ENCODE measurements at regions not wholly inside any gene's neighbourhood (a gene's known extent, or its start where the extent isn't known, plus 50 kb on each side); places are given as distances from the start of the nearest gene placed in this dataset.

DNA sequence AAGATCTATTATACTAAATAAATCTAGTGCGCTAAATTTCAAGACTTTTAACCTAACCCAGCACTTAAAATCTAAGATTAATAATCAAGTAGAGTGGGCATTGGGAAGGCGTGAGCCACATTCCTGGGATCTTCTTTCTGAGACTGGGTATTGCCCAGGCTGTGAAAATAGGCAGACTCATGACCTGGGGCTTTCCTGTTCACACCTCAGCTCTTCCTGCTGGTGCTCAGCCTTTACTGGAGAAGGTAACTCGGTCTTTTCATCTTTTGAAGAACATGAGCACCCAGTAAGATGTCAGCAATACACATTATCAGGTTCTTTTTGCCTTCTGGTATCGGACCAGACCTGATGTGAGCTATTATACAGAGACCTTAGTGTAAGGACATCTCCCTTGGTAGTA is 500.5 kb downstream of the PLCL1 start:
- no peak overlapping the region for H3K4me3 ChIP-seq (ENCODE audit: low read depth, low read length)
- TF ChIP-seq, protein P1, sequence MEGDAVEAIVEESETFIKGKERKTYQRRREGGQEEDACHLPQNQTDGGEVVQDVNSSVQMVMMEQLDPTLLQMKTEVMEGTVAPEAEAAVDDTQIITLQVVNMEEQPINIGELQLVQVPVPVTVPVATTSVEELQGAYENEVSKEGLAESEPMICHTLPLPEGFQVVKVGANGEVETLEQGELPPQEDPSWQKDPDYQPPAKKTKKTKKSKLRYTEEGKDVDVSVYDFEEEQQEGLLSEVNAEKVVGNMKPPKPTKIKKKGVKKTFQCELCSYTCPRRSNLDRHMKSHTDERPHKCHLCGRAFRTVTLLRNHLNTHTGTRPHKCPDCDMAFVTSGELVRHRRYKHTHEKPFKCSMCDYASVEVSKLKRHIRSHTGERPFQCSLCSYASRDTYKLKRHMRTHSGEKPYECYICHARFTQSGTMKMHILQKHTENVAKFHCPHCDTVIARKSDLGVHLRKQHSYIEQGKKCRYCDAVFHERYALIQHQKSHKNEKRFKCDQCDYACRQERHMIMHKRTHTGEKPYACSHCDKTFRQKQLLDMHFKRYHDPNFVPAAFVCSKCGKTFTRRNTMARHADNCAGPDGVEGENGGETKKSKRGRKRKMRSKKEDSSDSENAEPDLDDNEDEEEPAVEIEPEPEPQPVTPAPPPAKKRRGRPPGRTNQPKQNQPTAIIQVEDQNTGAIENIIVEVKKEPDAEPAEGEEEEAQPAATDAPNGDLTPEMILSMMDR (IDR thresholded peaks at IDR 0.05; ENCODE audit: insufficient read depth, low read depth, low read length): no peak
- no peak for DNase-seq (ENCODE audit: low read depth)

DNA sequence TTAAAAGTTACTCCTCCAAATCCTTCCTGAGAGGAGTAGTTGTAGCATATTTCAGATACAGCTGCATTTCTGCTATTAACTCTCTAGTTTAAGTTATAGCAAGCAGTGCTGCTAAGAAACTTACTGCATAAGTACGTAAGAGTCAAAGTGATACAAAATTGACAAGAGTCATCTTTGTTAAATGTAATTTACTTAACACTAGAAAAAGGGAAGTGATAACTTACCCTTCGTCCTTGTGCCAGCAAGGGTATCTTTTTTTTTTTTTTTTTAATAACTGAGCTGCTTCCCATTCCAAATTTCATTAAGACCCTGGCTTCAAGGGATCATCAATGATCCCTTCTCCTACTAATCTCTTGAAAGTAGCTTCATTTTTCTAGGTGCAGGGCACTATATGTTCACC is 493.0 kb downstream of the PLCL1 start:
- H3K4me3 ChIP-seq (ENCODE audit: low read depth, low read length): no peak overlapping the region
- no peak for DNase-seq (ENCODE audit: low read depth)
- TF ChIP-seq, protein P1 (IDR thresholded peaks at IDR 0.05; ENCODE audit: insufficient read depth, low read depth, low read length): no peak

DNA sequence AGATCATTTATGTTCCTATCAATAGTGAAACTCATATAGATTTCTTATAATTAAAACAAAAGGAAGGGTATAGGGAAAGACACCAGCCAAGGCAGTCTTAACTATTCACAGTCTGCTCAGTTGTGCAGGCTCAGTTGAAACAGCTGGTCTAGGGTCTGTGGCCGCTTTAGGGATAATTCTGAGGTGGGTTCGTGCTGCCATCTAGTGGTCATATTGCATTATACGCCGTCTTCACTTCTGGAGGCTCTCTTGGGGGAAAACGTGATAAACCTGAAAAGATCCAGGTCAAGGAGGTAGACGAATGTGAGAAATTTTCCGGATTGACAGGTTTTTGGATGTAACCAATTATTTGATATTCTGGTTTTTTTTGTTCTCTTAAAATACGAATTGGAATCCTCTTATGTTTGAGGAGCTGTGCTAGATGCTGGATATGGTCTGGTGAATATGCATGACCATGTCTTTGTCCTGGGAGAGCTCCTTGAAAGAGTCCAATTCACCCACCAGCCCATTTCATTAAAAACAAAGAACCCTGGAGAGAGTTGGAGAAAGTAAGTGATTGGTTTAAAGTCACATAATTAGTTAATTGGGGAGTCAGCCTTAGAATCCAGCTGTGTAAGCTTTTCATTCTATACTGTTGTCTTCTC is 492.4 kb downstream of the PLCL1 start:
- TF ChIP-seq, protein P1 (IDR thresholded peaks at IDR 0.05; ENCODE audit: insufficient read depth, low read depth, low read length): peak; percentile 59
- DNase-seq (ENCODE audit: low read depth): peak; percentile 47

DNA sequence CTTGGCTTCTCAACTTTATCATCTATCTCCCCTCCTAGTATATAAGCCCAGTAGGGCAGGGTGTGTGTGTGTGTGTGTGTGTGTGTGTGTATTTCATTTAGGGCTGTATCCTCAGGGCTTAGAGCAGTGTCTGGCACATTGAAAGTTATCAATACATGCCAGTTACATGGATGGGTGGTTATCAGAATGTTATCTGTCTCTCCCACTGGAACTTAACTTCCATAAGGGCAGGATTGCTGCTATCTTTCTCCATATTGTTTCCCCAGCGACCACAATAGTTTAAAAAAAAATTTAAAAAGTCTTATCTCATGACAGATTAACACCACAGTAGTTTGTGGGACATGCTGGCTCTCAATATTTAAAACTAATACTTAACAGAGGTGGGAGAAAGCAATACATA is 488.9 kb downstream of the PLCL1 start:
- TF ChIP-seq, protein P1 (IDR thresholded peaks at IDR 0.05; ENCODE audit: insufficient read depth, low read depth, low read length): no peak
- no peak for DNase-seq (ENCODE audit: low read depth)
- no peak overlapping the region for H3K4me3 ChIP-seq (ENCODE audit: low read depth, low read length)

More for the DNA sequence above, 492.4 kb downstream of the PLCL1 start:
- H3K4me3 ChIP-seq (ENCODE audit: low read depth, low read length): no peak overlapping the region

DNA sequence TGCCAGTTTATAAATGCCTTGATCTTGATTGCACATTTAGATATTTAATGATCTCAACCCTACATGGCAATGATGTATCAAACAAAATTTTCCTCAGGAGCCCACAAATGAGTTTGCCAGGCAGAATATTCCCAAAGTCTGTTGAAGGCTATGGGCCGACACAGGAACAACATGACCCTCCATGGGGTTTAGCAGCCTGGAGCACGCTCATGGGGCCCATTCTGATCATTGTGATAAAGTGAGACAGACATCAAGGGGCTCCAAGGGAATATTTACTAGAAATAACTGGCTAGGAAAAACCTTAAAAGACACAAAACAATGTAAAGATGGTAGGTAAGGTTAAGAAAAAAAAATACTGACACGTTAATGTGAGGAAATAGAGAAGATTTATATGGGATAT is 485.4 kb downstream of the PLCL1 start:
- no peak for DNase-seq (ENCODE audit: low read depth)
- TF ChIP-seq, protein P1 (IDR thresholded peaks at IDR 0.05; ENCODE audit: insufficient read depth, low read depth, low read length): no peak
- H3K4me3 ChIP-seq (ENCODE audit: low read depth, low read length): no peak overlapping the region

DNA sequence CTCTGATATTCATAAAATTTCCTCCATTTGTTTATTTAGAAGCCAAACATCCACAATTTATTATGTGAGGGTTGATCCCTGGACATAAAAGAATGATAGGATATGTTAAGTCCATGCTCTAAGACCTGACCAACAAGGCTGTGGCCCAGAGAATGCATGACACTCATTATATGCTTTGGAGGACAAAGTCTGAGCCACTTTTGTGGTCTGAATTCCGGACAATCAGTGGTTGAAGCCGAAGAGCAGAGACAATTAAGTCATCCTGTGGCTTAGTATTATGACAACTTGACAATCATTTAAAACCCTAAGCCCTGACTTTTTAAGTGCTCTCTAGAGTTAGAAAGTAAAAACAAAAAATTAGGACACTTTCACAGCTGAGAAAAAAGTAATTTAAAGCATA is 483.3 kb downstream of the PLCL1 start:
- H3K4me3 ChIP-seq (ENCODE audit: low read depth, low read length): no peak overlapping the region
- TF ChIP-seq, protein P1 (IDR thresholded peaks at IDR 0.05; ENCODE audit: insufficient read depth, low read depth, low read length): no peak
- no peak for DNase-seq (ENCODE audit: low read depth)

DNA sequence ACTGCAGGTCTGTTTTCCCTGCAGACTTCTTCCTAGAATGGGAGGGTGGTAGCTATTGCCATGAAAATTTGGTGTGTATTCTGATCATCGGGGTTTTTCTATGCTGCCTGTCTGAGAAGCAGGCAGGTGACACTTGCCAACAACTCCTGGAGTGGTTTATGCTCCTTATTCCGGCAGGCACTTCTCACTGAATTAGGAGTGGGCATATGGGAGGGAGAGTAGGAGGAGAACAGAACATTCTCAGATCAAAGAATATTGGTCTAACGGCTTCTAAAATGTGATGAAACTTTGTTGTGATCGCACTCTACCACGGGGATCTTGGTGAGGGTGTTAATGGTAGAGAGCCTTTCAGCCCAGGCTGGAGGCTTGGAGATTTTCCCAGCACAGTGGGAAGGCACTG is 480.8 kb downstream of the PLCL1 start:
- DNase-seq (ENCODE audit: low read depth): no peak
- H3K4me3 ChIP-seq (ENCODE audit: low read depth, low read length): no peak overlapping the region
- TF ChIP-seq, protein P1 (IDR thresholded peaks at IDR 0.05; ENCODE audit: insufficient read depth, low read depth, low read length): no peak
